ENCODE measurements at regions not wholly inside any gene's neighbourhood (a gene's known extent, or its start where the extent isn't known, plus 50 kb on each side); places are given as distances from the start of the nearest gene placed in this dataset.

GRCh38 chr2:241961454-241961853 lies 91.9 kb downstream of the RTP5 start:
- no peaks in the 10 kb centered on the region for H3K9me2 ChIP-seq (ENCODE audit: insufficient read depth)
- DNase-seq = no peak
- no peak overlapping the region for H3K4me3 ChIP-seq
- H3K79me2 ChIP-seq (ENCODE audit: insufficient read depth) = no peaks in the 10 kb centered on the region
- in situ Hi-C loops (cut with MboI) = no loop called here
- H3F3A ChIP-seq (ENCODE audit: insufficient read depth) = peaks cover 11% of the 10 kb centered on the region; the same call in 1 of the 2 replicates
- 71 to 72% methylated on average over 9 of the region's 9 CpGs for WGBS, 2 experiments (ENCODE audit: low coverage in 1 of 2, low lambda C conversion rate in 2 of 2, missing lambda C conversion rate in 2 of 2)
- H3K4me1 ChIP-seq (ENCODE audit: insufficient read depth) = peaks cover 10% of the 10 kb centered on the region; the same call in 1 of the 2 replicates
- no peaks in the 10 kb centered on the region for H3K9me3 ChIP-seq (ENCODE audit: low read depth)
- H3K4me2 ChIP-seq (ENCODE audit: unreplicated experiment) = no peak overlapping the region
- H4K20me1 ChIP-seq (ENCODE audit: insufficient read depth) = no peaks in the 10 kb centered on the region
- no peak overlapping the region for H3K9ac ChIP-seq
- H3K27me3 ChIP-seq (replicated peaks; ENCODE audit: insufficient read depth) = peaks cover 5% of the 10 kb centered on the region; the same call in 1 of the 2 replicates
- H3K27ac ChIP-seq = no peak overlapping the region
- no peak overlapping the region for H2AFZ ChIP-seq
- H3K36me3 ChIP-seq (ENCODE audit: low read depth) = no peaks in the 10 kb centered on the region
- TF ChIP-seq EZH2 (IDR thresholded peaks at IDR 0.05; ENCODE audit: insufficient read depth, poor library complexity, severe bottlenecking) = no peak
- no peak for TF ChIP-seq EZH2phosphoT487 (IDR thresholded peaks at IDR 0.05; ENCODE audit: insufficient read depth, low read depth)

DNA sequence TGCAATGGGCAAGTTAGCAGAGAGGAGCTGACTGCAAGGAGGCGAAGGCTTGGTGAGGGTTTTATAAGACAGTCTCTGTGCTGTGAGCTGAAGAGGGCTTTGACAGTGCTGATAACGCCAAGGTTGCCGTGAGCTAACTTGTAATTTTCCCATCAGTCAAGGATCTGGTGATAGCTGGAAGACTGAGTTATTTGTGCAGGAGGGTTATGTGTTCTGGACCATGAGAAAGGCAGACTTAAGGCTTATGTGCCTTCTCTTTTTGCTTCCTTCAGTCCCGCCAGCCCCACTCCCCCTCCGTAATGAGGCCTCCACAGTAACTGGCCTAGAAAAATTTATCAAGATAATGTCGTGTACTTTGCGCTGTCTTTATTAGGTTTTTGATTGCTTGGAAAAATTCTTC lies 94.6 kb downstream of the RTP5 start:
- no peak overlapping the region for H3K9ac ChIP-seq
- DNase-seq = no peak
- H3F3A ChIP-seq (ENCODE audit: insufficient read depth) = peaks cover 11% of the 10 kb centered on the region; the same call in 1 of the 2 replicates
- TF ChIP-seq EZH2 (IDR thresholded peaks at IDR 0.05; ENCODE audit: insufficient read depth, poor library complexity, severe bottlenecking) (no peak), EZH2phosphoT487 (IDR thresholded peaks at IDR 0.05; ENCODE audit: insufficient read depth, low read depth) (no peak)
- H3K27ac ChIP-seq = no peak overlapping the region
- in situ Hi-C loops (cut with MboI) = no loop called here
- H3K27me3 ChIP-seq (replicated peaks; ENCODE audit: insufficient read depth) = peaks cover 5% of the 10 kb centered on the region; the same call in 1 of the 2 replicates
- no peak overlapping the region for H3K4me2 ChIP-seq (ENCODE audit: unreplicated experiment)
- no peak overlapping the region for H3K4me3 ChIP-seq
- no peaks in the 10 kb centered on the region for H3K9me2 ChIP-seq (ENCODE audit: insufficient read depth)
- peaks cover 11% of the 10 kb centered on the region; the same call in 1 of the 2 replicates for H3K4me1 ChIP-seq (ENCODE audit: insufficient read depth)
- no peaks in the 10 kb centered on the region for H4K20me1 ChIP-seq (ENCODE audit: insufficient read depth)
- no peaks in the 10 kb centered on the region for H3K9me3 ChIP-seq (ENCODE audit: low read depth)
- H3K36me3 ChIP-seq (ENCODE audit: low read depth) = no peaks in the 10 kb centered on the region
- H2AFZ ChIP-seq = no peak overlapping the region
- no peaks in the 10 kb centered on the region for H3K79me2 ChIP-seq (ENCODE audit: insufficient read depth)
- WGBS, 2 experiments (ENCODE audit: low coverage in 1 of 2, low lambda C conversion rate in 2 of 2, missing lambda C conversion rate in 2 of 2) = 87 to 90% methylated on average over 7 of the region's 7 CpGs

DNA sequence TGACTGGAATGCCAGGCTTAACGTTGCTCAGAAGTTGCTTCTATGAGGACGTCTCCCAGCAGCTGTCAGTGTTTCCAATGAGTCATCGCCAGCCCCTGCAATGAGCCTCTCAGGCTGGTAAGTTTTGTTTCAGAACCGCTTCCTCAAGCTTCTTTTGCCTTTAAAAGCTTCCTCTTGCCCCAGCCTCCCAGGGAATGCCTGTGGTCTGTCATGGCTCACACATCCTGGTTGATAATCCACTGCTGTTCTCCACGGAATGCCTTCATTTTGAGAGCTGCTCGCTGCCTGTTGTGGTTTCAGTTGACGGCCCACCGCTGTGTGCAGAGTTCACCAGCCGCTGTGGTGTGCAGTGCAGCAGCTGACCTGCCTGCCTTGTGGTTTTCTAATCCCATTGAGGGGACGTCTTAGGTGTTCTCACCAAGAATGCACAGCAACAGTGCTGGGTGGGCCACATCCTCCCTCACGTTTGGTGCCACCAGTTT lies 96.4 kb downstream of the RTP5 start:
- peaks cover 11% of the 10 kb centered on the region; the same call in 1 of the 2 replicates for H3K4me1 ChIP-seq (ENCODE audit: insufficient read depth)
- no peaks in the 10 kb centered on the region for H3K36me3 ChIP-seq (ENCODE audit: low read depth)
- no peaks in the 10 kb centered on the region for H3K9me3 ChIP-seq (ENCODE audit: low read depth)
- no peak for TF ChIP-seq EZH2phosphoT487 (IDR thresholded peaks at IDR 0.05; ENCODE audit: insufficient read depth, low read depth)
- peak overlapping the region; percentile 59 for H3K4me2 ChIP-seq (ENCODE audit: unreplicated experiment)
- peaks cover 4% of the 10 kb centered on the region; the same call in 1 of the 2 replicates for H3K27me3 ChIP-seq (replicated peaks; ENCODE audit: insufficient read depth)
- H3K9ac ChIP-seq = peak overlapping the region; percentile 51
- no peaks in the 10 kb centered on the region for H4K20me1 ChIP-seq (ENCODE audit: insufficient read depth)
- peak overlapping the region; percentile 69 for H2AFZ ChIP-seq
- H3K4me3 ChIP-seq = peak overlapping the region; percentile 54
- 4% methylated on average over 11 of the region's 11 CpGs for WGBS, 2 experiments (ENCODE audit: low coverage in 1 of 2, low lambda C conversion rate in 2 of 2, missing lambda C conversion rate in 2 of 2)
- H3F3A ChIP-seq (ENCODE audit: insufficient read depth) = peaks cover 11% of the 10 kb centered on the region; the same call in 1 of the 2 replicates
- H3K9me2 ChIP-seq (ENCODE audit: insufficient read depth) = no peaks in the 10 kb centered on the region
- DNase-seq = peak; percentile 94
- in situ Hi-C loops (cut with MboI) = no loop called here
- H3K79me2 ChIP-seq (ENCODE audit: insufficient read depth) = no peaks in the 10 kb centered on the region
- H3K27ac ChIP-seq = peak overlapping the region; percentile 48

- peaks cover 11% of the 10 kb centered on the region; the same call in 1 of the 2 replicates for H3F3A ChIP-seq (ENCODE audit: insufficient read depth)
- peaks cover 11% of the 10 kb centered on the region; the same call in 1 of the 2 replicates for H3K4me1 ChIP-seq (ENCODE audit: insufficient read depth)
- 82% methylated on average over 16 of the region's 16 CpGs for WGBS, 2 experiments (ENCODE audit: low coverage in 1 of 2, low lambda C conversion rate in 2 of 2, missing lambda C conversion rate in 2 of 2)
- no peaks in the 10 kb centered on the region for H4K20me1 ChIP-seq (ENCODE audit: insufficient read depth)
- H3K9me3 ChIP-seq (ENCODE audit: low read depth) = no peaks in the 10 kb centered on the region
- TF ChIP-seq EZH2 (IDR thresholded peaks at IDR 0.05; ENCODE audit: insufficient read depth, poor library complexity, severe bottlenecking) = no peak
- no peak for TF ChIP-seq EZH2phosphoT487 (IDR thresholded peaks at IDR 0.05; ENCODE audit: insufficient read depth, low read depth)
- no peak overlapping the region for H2AFZ ChIP-seq
- H3K4me2 ChIP-seq (ENCODE audit: unreplicated experiment) = no peak overlapping the region
- H3K9ac ChIP-seq = no peak overlapping the region; the same call in 1 of the 2 replicates
- H3K4me3 ChIP-seq = no peak overlapping the region
- H3K9me2 ChIP-seq (ENCODE audit: insufficient read depth) = no peaks in the 10 kb centered on the region
- no peaks in the 10 kb centered on the region for H3K36me3 ChIP-seq (ENCODE audit: low read depth)
- DNase-seq = no peak
- in situ Hi-C loops (cut with MboI) = no loop called here
- H3K27ac ChIP-seq = peak overlapping the region; percentile 48
- H3K79me2 ChIP-seq (ENCODE audit: insufficient read depth) = no peaks in the 10 kb centered on the region
- no peaks in the 10 kb centered on the region; the same call in 1 of the 2 replicates for H3K27me3 ChIP-seq (replicated peaks; ENCODE audit: insufficient read depth)
Measured at GRCh38 chr2:241966647-241967466, 97.3 kb downstream of the RTP5 start.

Measured in GM23248 (cell line).